ENCODE measurements at regions not wholly inside any gene's neighbourhood (a gene's known extent, or its start where the extent isn't known, plus 50 kb on each side); places are given as distances from the start of the nearest gene placed in this dataset.

- no peak for TF ChIP-seq ZNF362 (tag by site-specific recombination; IDR thresholded peaks at IDR 0.05)
- TF ChIP-seq, protein P1, sequence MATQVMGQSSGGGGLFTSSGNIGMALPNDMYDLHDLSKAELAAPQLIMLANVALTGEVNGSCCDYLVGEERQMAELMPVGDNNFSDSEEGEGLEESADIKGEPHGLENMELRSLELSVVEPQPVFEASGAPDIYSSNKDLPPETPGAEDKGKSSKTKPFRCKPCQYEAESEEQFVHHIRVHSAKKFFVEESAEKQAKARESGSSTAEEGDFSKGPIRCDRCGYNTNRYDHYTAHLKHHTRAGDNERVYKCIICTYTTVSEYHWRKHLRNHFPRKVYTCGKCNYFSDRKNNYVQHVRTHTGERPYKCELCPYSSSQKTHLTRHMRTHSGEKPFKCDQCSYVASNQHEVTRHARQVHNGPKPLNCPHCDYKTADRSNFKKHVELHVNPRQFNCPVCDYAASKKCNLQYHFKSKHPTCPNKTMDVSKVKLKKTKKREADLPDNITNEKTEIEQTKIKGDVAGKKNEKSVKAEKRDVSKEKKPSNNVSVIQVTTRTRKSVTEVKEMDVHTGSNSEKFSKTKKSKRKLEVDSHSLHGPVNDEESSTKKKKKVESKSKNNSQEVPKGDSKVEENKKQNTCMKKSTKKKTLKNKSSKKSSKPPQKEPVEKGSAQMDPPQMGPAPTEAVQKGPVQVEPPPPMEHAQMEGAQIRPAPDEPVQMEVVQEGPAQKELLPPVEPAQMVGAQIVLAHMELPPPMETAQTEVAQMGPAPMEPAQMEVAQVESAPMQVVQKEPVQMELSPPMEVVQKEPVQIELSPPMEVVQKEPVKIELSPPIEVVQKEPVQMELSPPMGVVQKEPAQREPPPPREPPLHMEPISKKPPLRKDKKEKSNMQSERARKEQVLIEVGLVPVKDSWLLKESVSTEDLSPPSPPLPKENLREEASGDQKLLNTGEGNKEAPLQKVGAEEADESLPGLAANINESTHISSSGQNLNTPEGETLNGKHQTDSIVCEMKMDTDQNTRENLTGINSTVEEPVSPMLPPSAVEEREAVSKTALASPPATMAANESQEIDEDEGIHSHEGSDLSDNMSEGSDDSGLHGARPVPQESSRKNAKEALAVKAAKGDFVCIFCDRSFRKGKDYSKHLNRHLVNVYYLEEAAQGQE (tag by site-specific recombination; IDR thresholded peaks at IDR 0.05) = no peak
- TF ChIP-seq CTCF (tag by site-specific recombination; IDR thresholded peaks at IDR 0.05) = no peak
- no peak for TF ChIP-seq ZNF146 (tag by site-specific recombination; IDR thresholded peaks at IDR 0.05)
Measured at GRCh38 chr2:45280794-45281193, 271.5 kb upstream of the SIX2 start.
